HepG2 (cell line): ENCODE measurements at regions not wholly inside any gene's neighbourhood (a gene's known extent, or its start where the extent isn't known, plus 50 kb on each side); places are given as distances from the start of the nearest gene placed in this dataset.

ENCODE experiments used
- MTA3 ChIP-seq: sonication (generic); formaldehyde crosslinking; IDR thresholded peaks from 2 replicates; pipeline ENCODE4 v1.4.0; 2020; ENCODE audit warnings: missing genetic modification reagents
- NFYB ChIP-seq: sonication (generic); formaldehyde crosslinking; IDR thresholded peaks from 2 replicates; pipeline ENCODE4 v1.4.0; 2020; ENCODE audit warnings: missing genetic modification reagents
- POLR2AphosphoS5 ChIP-seq: IDR thresholded peaks from 2 replicates; pipeline ENCODE4 v1.6.1; 2012; ENCODE audit warnings: low read depth, low read length
- TCF12 ChIP-seq, 2 experiments: fragments of 450-650 bp in 1 of 2; sonication (generic) in 1 of 2; formaldehyde crosslinking in 1 of 2; IDR thresholded peaks; 2 replicates each; pipeline versions ENCODE4 v1.6.1 to v1.8.0; 2017 to 2022; ENCODE audit warnings: antibody characterized with exemption in 1 of 2, mild to moderate bottlenecking in 1 of 2, missing genetic modification reagents in 1 of 2, moderate library complexity in 1 of 2

GRCh38 chr3:24890012-24890411 is 395.4 kb upstream of the THRB start:
- TF ChIP-seq TCF12 (IDR thresholded peaks at IDR 0.05) (no peak), TCF12 (CRISPR knock-in tag; IDR thresholded peaks at IDR 0.05) (no peak), MTA3 (CRISPR knock-in tag) (no peak), NFYB (no peak), POLR2AphosphoS5 (no peak)
